Vagina (tissue), 2 donors: ENCODE measurements at regions not wholly inside any gene's neighbourhood (a gene's known extent, or its start where the extent isn't known, plus 50 kb on each side); places are given as distances from the start of the nearest gene placed in this dataset.
"Not testable (repeated sequence)": the region's sequence is repeated elsewhere in the genome, so short reads cannot be mapped to it uniquely, and the experiment has no call there.

Experiments used
- CTCF ChIP-seq, 3 experiments: fragments of 450-650 bp in 2 of 3; fragments of 200-600 bp in 1 of 3; sonication (generic) in 1 of 3; IDR thresholded peaks; one replicate each; pipeline ENCODE4 v1.5.1; 2017 to 2019; ENCODE audit warnings: antibody characterized with exemption in 3 of 3, mild to moderate bottlenecking in 2 of 3, moderate library complexity in 2 of 3
- POLR2AphosphoS5 ChIP-seq, 2 donors: sonication (generic); formaldehyde crosslinking; IDR thresholded peaks; one replicate each; pipeline ENCODE4 v1.9.0; 2017; ENCODE audit warnings: antibody characterized with exemption in 2 of 2, mild to moderate bottlenecking in 2 of 2, low read depth in 1 of 2; ENCODE audit not compliant: insufficient read depth in 1 of 2

DNA sequence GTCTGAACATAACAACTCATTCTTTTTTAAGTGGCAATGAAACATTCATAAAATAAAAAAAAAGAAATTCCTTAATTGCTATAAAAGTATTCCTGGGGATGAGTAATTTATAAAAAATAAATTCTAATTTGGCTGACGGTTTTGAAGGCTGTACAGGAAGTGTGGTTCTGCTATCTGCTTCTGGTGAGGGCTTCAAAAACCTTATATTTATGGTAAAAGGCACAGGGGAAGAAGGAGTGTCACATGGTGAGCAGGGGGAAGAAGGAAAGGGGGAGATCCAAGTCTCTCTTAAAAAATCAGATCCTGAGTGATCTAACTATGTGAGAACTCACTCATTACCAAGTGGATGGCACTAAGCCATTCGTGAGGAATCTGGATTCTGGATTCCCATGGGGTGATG, 539.0 kb downstream of the GOLGA6L6 start:
- TF ChIP-seq CTCF (IDR thresholded peaks at IDR 0.05); POLR2AphosphoS5 (IDR thresholded peaks at IDR 0.05; ENCODE audit: insufficient read depth in 1 of 2, low read depth in 1 of 2): not testable (repeated sequence)
